Mesothelial cell of epicardium (in vitro differentiated cells): ENCODE measurements at regions not wholly inside any gene's neighbourhood (a gene's known extent, or its start where the extent isn't known, plus 50 kb on each side); places are given as distances from the start of the nearest gene placed in this dataset.

Source experiments
- DNase-seq, 2 experiments: peaks; one replicate each; pipeline ENCODE4 v3.0.0; 2021; ENCODE audit warnings: low spot score in 2 of 2; ENCODE audit not compliant: unreplicated experiment in 2 of 2
- H3K27ac Mint-ChIP-seq: 2 replicates; pipeline ENCODE4 v1.8.0; 2021; ENCODE audit warnings: mixed read lengths
- H3K27me3 Mint-ChIP-seq: 2 replicates; pipeline ENCODE4 v1.8.0; 2021; ENCODE audit warnings: low read depth, mixed read lengths
- H3K36me3 Mint-ChIP-seq: 2 replicates; pipeline ENCODE4 v1.8.0; 2021; ENCODE audit warnings: mixed read lengths
- H3K4me1 Mint-ChIP-seq: 2 replicates; pipeline ENCODE4 v1.8.0; 2021; ENCODE audit warnings: mixed read lengths
- H3K4me3 Mint-ChIP-seq: 2 replicates; pipeline ENCODE4 v1.8.0; 2021; ENCODE audit warnings: mild to moderate bottlenecking, moderate library complexity, mixed read lengths
- H3K9me3 Mint-ChIP-seq: 2 replicates; pipeline ENCODE4 v1.8.0; 2021; ENCODE audit warnings: mixed read lengths
- CTCF ChIP-seq: fragments of 200-600 bp; sonication (generic); IDR thresholded peaks from one replicate; pipeline ENCODE4 v1.5.0; 2021; ENCODE audit warnings: antibody characterized with exemption; ENCODE audit not compliant: unreplicated experiment

GRCh38 chr1:88293691-88294190, 390.3 kb upstream of the PKN2 start:
- Mint-ChIP-seq H3K4me1 (no peaks in the 10 kb centered on the region), H3K36me3 (no peaks in the 10 kb centered on the region), H3K27me3 (peaks cover 10% of the 10 kb centered on the region), H3K27ac (no peak overlapping the region), H3K4me3 (no peak overlapping the region), H3K9me3 (no peaks in the 10 kb centered on the region)
- no peak for DNase-seq
- TF ChIP-seq CTCF = no peak

DNA sequence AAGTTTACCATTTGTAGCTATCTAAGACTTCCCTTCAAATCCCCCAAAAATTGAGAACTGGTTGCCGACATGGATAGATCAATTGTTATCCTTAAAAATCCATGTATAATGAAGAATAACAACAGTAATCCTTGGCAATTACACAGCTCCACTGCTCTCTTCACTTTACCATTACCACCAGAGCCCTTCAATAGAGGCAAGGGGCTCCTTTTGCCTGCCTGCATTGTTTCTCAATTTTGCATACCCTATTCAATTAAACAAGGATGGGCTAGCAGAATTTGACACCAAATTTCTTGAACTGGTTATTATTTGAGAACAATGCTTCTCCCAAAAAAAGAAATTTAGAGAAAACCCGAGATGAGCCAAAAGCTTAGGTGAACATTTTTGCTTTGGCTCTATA, 387.8 kb upstream of the PKN2 start:
- Mint-ChIP-seq H3K27me3 (peaks cover 5% of the 10 kb centered on the region), H3K4me3 (no peak overlapping the region), H3K4me1 (no peaks in the 10 kb centered on the region), H3K9me3 (no peaks in the 10 kb centered on the region), H3K36me3 (no peaks in the 10 kb centered on the region), H3K27ac (no peak overlapping the region)
- DNase-seq = no peak
- no peak for TF ChIP-seq CTCF

- TF ChIP-seq CTCF = no peak
- Mint-ChIP-seq H3K27ac (no peak overlapping the region), H3K4me1 (no peaks in the 10 kb centered on the region), H3K27me3 (peaks cover 5% of the 10 kb centered on the region), H3K9me3 (no peaks in the 10 kb centered on the region), H3K36me3 (no peaks in the 10 kb centered on the region), H3K4me3 (no peak overlapping the region)
- DNase-seq = no peak
Observed at GRCh38 chr1:88296642-88297041, 387.4 kb upstream of the PKN2 start.

DNA sequence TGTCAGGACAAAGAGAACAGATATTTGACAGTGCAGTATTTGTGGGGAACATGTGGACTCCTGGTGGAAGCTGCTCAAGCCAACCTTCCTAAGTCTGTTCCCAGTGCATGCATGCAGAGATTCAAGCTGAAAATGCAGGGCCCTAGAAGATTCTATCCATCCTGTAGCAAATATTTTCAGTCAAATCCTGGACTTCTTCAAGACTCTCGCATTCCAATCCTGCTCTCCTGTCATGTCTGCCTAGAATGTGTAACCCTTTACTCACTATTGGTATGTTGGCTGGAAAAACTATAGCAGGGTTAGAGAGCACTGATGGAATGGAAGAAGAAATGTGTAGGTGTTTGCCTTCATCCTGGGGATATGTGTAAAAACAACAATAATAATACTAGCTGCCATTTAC, 385.6 kb upstream of the PKN2 start:
- H3K4me1 Mint-ChIP-seq = peaks cover 3% of the 10 kb centered on the region
- H3K27ac Mint-ChIP-seq = no peak overlapping the region

GRCh38 chr1:88300752-88301263, 383.3 kb upstream of the PKN2 start:
- Mint-ChIP-seq H3K27me3 (no peaks in the 10 kb centered on the region), H3K9me3 (no peaks in the 10 kb centered on the region), H3K4me1 (peaks cover 3% of the 10 kb centered on the region), H3K36me3 (no peaks in the 10 kb centered on the region), H3K4me3 (no peak overlapping the region), H3K27ac (no peak overlapping the region)
- no peak for DNase-seq
- no peak for TF ChIP-seq CTCF

More for the DNA sequence above, 385.6 kb upstream of the PKN2 start:
- no peaks in the 10 kb centered on the region for H3K9me3 Mint-ChIP-seq
- H3K4me3 Mint-ChIP-seq = no peak overlapping the region
- no peak for DNase-seq
- H3K36me3 Mint-ChIP-seq = no peaks in the 10 kb centered on the region
- no peak for TF ChIP-seq CTCF
- no peaks in the 10 kb centered on the region for H3K27me3 Mint-ChIP-seq
